Suprapubic skin (tissue), 3 donors: ENCODE measurements at regions not wholly inside any gene's neighbourhood (a gene's known extent, or its start where the extent isn't known, plus 50 kb on each side); places are given as distances from the start of the nearest gene placed in this dataset.

Source experiments
- EP300 ChIP-seq: sonication (generic); formaldehyde crosslinking; IDR thresholded peaks from one replicate; pipeline ENCODE4 v1.6.1; 2017; ENCODE audit warnings: antibody characterized with exemption
- TF ChIP-seq, protein P1 (sequence below), 2 donors: fragments of 200-600 bp in 1 of 2; fragments of 450-650 bp in 1 of 2; sonication (generic) in 1 of 2; IDR thresholded peaks; one replicate each; pipeline ENCODE4 v1.5.1; 2016 to 2019; ENCODE audit warnings: antibody characterized with exemption in 2 of 2, mild to moderate bottlenecking in 1 of 2, moderate library complexity in 1 of 2

- TF ChIP-seq, protein P1, sequence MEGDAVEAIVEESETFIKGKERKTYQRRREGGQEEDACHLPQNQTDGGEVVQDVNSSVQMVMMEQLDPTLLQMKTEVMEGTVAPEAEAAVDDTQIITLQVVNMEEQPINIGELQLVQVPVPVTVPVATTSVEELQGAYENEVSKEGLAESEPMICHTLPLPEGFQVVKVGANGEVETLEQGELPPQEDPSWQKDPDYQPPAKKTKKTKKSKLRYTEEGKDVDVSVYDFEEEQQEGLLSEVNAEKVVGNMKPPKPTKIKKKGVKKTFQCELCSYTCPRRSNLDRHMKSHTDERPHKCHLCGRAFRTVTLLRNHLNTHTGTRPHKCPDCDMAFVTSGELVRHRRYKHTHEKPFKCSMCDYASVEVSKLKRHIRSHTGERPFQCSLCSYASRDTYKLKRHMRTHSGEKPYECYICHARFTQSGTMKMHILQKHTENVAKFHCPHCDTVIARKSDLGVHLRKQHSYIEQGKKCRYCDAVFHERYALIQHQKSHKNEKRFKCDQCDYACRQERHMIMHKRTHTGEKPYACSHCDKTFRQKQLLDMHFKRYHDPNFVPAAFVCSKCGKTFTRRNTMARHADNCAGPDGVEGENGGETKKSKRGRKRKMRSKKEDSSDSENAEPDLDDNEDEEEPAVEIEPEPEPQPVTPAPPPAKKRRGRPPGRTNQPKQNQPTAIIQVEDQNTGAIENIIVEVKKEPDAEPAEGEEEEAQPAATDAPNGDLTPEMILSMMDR (IDR thresholded peaks at IDR 0.05) = no peak
- TF ChIP-seq EP300 = no peak
Observed at GRCh38 chr10:107790271-107790670, 625.8 kb upstream of the SORCS1 start.
